B cell (primary cell): ENCODE measurements at regions not wholly inside any gene's neighbourhood (a gene's known extent, or its start where the extent isn't known, plus 50 kb on each side); places are given as distances from the start of the nearest gene placed in this dataset.
"Not testable (repeated sequence)": the region's sequence is repeated elsewhere in the genome, so short reads cannot be mapped to it uniquely, and the experiment has no call there.

ENCODE experiments used
- ATAC-seq: fragments of 200-7000 bp; cut with Tn5 transposase; one replicate; pipeline ENCODE4 v1.10.0; 2021; ENCODE audit warnings: low read depth, mild to moderate bottlenecking, moderate number of reproducible peaks, moderate library complexity
- CTCF ChIA-PET: fragments of 350-600 bp; sonication (Branson Sonifier 250); formaldehyde crosslinking; loops from one replicate; lab custom pipeline; 2021; ENCODE audit warnings: antibody characterized with exemption, inconsistent platforms; lab: Charles Lee
- POLR2A ChIA-PET: fragments of 350-600 bp; sonication (Branson Sonifier 250); formaldehyde crosslinking; loops from one replicate; lab custom pipeline; 2021; ENCODE audit warnings: antibody characterized with exemption; lab: Charles Lee
- DNase-seq: peaks from one replicate; pipeline ENCODE4 v3.0.0; 2013
- H2AFZ ChIP-seq: 2 replicates; pipeline ENCODE4 v1.6.1; 2012; ENCODE audit warnings: mild to moderate bottlenecking, low read depth, low read length; ENCODE audit not compliant: insufficient read depth, poor library complexity, severe bottlenecking
- H3K27ac ChIP-seq, 2 donors: 1 replicate in 1 of 2; 2 replicates in 1 of 2; pipeline ENCODE4 v1.5.1; 2012 to 2013; ENCODE audit warnings: low read length in 2 of 2, mild to moderate bottlenecking in 2 of 2, moderate library complexity in 1 of 2
- H3K27me3 ChIP-seq, 4 experiments: fragments of 200-600 bp in 1 of 4; sonication (generic) in 1 of 4; replicated peaks in 1 of 4; 1 replicate in 2 of 4; 2 replicates in 2 of 4; pipeline versions ENCODE4 v1.6.1 to v1.7.0; 2013 to 2016; ENCODE audit warnings: low read length in 3 of 4, mild to moderate bottlenecking in 2 of 4, mixed read lengths in 1 of 4, moderate library complexity in 1 of 4; ENCODE audit not compliant: insufficient read depth in 4 of 4, control insufficient read depth in 3 of 4; ENCODE audit errors: control extremely low read depth in 1 of 4
- H3K36me3 ChIP-seq, 2 experiments: replicated peaks in 1 of 2; 1 replicate in 1 of 2; 2 replicates in 1 of 2; pipeline versions ENCODE4 v1.6.1 to v1.7.1; 2013; ENCODE audit warnings: low read length in 1 of 2; ENCODE audit not compliant: insufficient read depth in 2 of 2, control insufficient read depth in 1 of 2; ENCODE audit errors: control extremely low read depth in 1 of 2, extremely low read depth in 1 of 2
- H3K4me1 ChIP-seq, 2 donors: fragments of 200-600 bp in 1 of 2; sonication (generic) in 1 of 2; 1 replicate in 1 of 2; 2 replicates in 1 of 2; pipeline versions ENCODE4 v1.5.1 to v1.6.1; 2013 to 2017; ENCODE audit warnings: low read length in 2 of 2; ENCODE audit not compliant: control insufficient read depth in 2 of 2, insufficient read depth in 2 of 2
- H3K4me2 ChIP-seq: replicated peaks from 2 replicates; pipeline ENCODE3; 2012; ENCODE audit warnings: mild to moderate bottlenecking, low read depth, low read length; ENCODE audit not compliant: poor library complexity, severe bottlenecking
- H3K4me3 ChIP-seq, 5 experiments: fragments of 200-600 bp in 1 of 5; sonication (generic) in 1 of 5; 1 replicate in 3 of 5; 2 replicates in 2 of 5; pipeline versions ENCODE4 v1.5.1 to v1.7.0; 2011 to 2016; ENCODE audit warnings: low read length in 4 of 5, mild to moderate bottlenecking in 4 of 5, low read depth in 2 of 5, control low read depth in 1 of 5, moderate library complexity in 1 of 5; ENCODE audit not compliant: insufficient read depth in 1 of 5; ENCODE audit errors: control extremely low read depth in 1 of 5, extremely low read depth in 1 of 5
- H3K79me2 ChIP-seq: fragments of 200-600 bp; sonication (generic); one replicate; pipeline ENCODE4 v1.6.0; 2016; ENCODE audit warnings: low read length; ENCODE audit not compliant: control insufficient read depth, insufficient read depth
- H3K9ac ChIP-seq: fragments of 200-600 bp; sonication (generic); 2 replicates; pipeline ENCODE4 v1.6.1; 2017; ENCODE audit warnings: mild to moderate bottlenecking, low read length, moderate library complexity
- H3K9me3 ChIP-seq, 3 donors: one replicate each; pipeline versions ENCODE4 v1.6.1 to v1.7.1; 2013; ENCODE audit warnings: low read length in 2 of 3; ENCODE audit not compliant: control insufficient read depth in 2 of 3, insufficient read depth in 1 of 3; ENCODE audit errors: control extremely low read depth in 1 of 3
- H4K20me1 ChIP-seq: 2 replicates; pipeline ENCODE4 v1.6.0; 2012; ENCODE audit warnings: mild to moderate bottlenecking, low read length; ENCODE audit not compliant: insufficient read depth, control insufficient read depth, poor library complexity, severe bottlenecking
- H3K27ac Mint-ChIP-seq: one replicate; pipeline ENCODE4 v1.8.0; 2021; ENCODE audit warnings: mixed read lengths
- H3K27me3 Mint-ChIP-seq: one replicate; pipeline ENCODE4 v1.8.0; 2021; ENCODE audit warnings: mixed read lengths
- H3K4me1 Mint-ChIP-seq: one replicate; pipeline ENCODE4 v1.8.0; 2021; ENCODE audit warnings: mixed read lengths
- H3K4me3 Mint-ChIP-seq: one replicate; pipeline ENCODE4 v1.8.0; 2021; ENCODE audit warnings: mixed read lengths
- H3K9me3 Mint-ChIP-seq: one replicate; pipeline ENCODE4 v1.8.0; 2022; ENCODE audit warnings: mixed read lengths; ENCODE audit not compliant: insufficient read depth
- EZH2 ChIP-seq: IDR thresholded peaks from 2 replicates; pipeline ENCODE4 v1.6.1; 2012; ENCODE audit warnings: borderline replicate concordance, low read depth, mild to moderate bottlenecking, moderate library complexity, low read length; ENCODE audit not compliant: insufficient read depth, poor library complexity, severe bottlenecking
- WGBS: methylation state at CpG from one replicate; pipeline ENCODE4 v1.1.5; 2013; ENCODE audit warnings: missing lambda C conversion rate; ENCODE audit not compliant: insufficient coverage; 5-methylcytosine and 5-hydroxymethylcytosine counted together
- intact Hi-C: fragments of 100-400 bp; cut with micrococcal nuclease; formaldehyde crosslinking; loops from one replicate; pipeline ENCODE4 v1.10.0; 2022
- TF ChIP-seq, protein P1 (sequence below): fragments of 200-600 bp; IDR thresholded peaks from one replicate; pipeline ENCODE4 v1.8.0; 2022; ENCODE audit warnings: antibody characterized with exemption, mild to moderate bottlenecking

GRCh38 chr18:40250236-40250635 lies 1704.8 kb upstream of the PIK3C3 start:
- no peak overlapping the region for H3K9ac ChIP-seq
- DNase-seq (no peak), ATAC-seq (no peak)
- no peaks in the 10 kb centered on the region for H3K36me3 ChIP-seq
- intact Hi-C loops: no loop called here
- Mint-ChIP-seq H3K27me3 (no peaks in the 10 kb centered on the region), H3K4me3 (no peak overlapping the region), H3K27ac (no peak overlapping the region), H3K9me3 (peaks cover 5% of the 10 kb centered on the region), H3K4me1 (no peaks in the 10 kb centered on the region)
- CTCF ChIA-PET: no interaction called here
- no peak overlapping the region for H2AFZ ChIP-seq
- no peak overlapping the region for H3K4me3 ChIP-seq
- H3K27me3 ChIP-seq: no peaks in the 10 kb centered on the region
- no peaks in the 10 kb centered on the region for H4K20me1 ChIP-seq
- POLR2A ChIA-PET: no interaction called here
- peaks cover 0 to 3% (median 0%) of the 10 kb centered on the region in 3 donors for H3K9me3 ChIP-seq
- no peak overlapping the region for H3K4me2 ChIP-seq
- H3K79me2 ChIP-seq: no peaks in the 10 kb centered on the region
- H3K4me1 ChIP-seq: no peaks in the 10 kb centered on the region
- 60% methylated on average over 1 of the region's 1 CpG for WGBS
- no peak overlapping the region for H3K27ac ChIP-seq
- no peak for TF ChIP-seq EZH2
- TF ChIP-seq, protein P1, sequence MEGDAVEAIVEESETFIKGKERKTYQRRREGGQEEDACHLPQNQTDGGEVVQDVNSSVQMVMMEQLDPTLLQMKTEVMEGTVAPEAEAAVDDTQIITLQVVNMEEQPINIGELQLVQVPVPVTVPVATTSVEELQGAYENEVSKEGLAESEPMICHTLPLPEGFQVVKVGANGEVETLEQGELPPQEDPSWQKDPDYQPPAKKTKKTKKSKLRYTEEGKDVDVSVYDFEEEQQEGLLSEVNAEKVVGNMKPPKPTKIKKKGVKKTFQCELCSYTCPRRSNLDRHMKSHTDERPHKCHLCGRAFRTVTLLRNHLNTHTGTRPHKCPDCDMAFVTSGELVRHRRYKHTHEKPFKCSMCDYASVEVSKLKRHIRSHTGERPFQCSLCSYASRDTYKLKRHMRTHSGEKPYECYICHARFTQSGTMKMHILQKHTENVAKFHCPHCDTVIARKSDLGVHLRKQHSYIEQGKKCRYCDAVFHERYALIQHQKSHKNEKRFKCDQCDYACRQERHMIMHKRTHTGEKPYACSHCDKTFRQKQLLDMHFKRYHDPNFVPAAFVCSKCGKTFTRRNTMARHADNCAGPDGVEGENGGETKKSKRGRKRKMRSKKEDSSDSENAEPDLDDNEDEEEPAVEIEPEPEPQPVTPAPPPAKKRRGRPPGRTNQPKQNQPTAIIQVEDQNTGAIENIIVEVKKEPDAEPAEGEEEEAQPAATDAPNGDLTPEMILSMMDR: no peak

GRCh38 chr18:40249390-40250080 lies 1705.5 kb upstream of the PIK3C3 start:
- no CpG with 5 or more reads among the region's 3 CpGs for WGBS
- H2AFZ ChIP-seq: no peak overlapping the region
- H3K27me3 Mint-ChIP-seq: no peaks in the 10 kb centered on the region
- intact Hi-C loops: no loop called here
- no peak for DNase-seq
- no peak overlapping the region for H3K4me3 ChIP-seq
- no peaks in the 10 kb centered on the region for H3K4me1 Mint-ChIP-seq
- H3K27ac Mint-ChIP-seq: no peak overlapping the region
- H3K36me3 ChIP-seq: no peaks in the 10 kb centered on the region
- CTCF ChIA-PET: no interaction called here
- H3K79me2 ChIP-seq: no peaks in the 10 kb centered on the region
- no peaks in the 10 kb centered on the region for H3K4me1 ChIP-seq
- no peaks in the 10 kb centered on the region for H3K27me3 ChIP-seq
- H3K9ac ChIP-seq: no peak overlapping the region
- peaks cover 0 to 3% (median 0%) of the 10 kb centered on the region in 3 donors for H3K9me3 ChIP-seq
- POLR2A ChIA-PET: no interaction called here
- H3K27ac ChIP-seq: no peak overlapping the region
- TF ChIP-seq, protein P1: no peak
- no peak for TF ChIP-seq EZH2
- H3K4me2 ChIP-seq: no peak overlapping the region
- no peaks in the 10 kb centered on the region for H4K20me1 ChIP-seq
- no peak for ATAC-seq
- H3K9me3 Mint-ChIP-seq: peaks cover 5% of the 10 kb centered on the region
- H3K4me3 Mint-ChIP-seq: no peak overlapping the region

- ATAC-seq, POLR2A ChIA-PET, H3K9me3 ChIP-seq, H3K36me3 ChIP-seq, H3K79me2 ChIP-seq, H4K20me1 ChIP-seq, H3K4me2 ChIP-seq, H3K4me3 ChIP-seq, H3K27me3 Mint-ChIP-seq, CTCF ChIA-PET, H3K27ac Mint-ChIP-seq, H3K9ac ChIP-seq, H3K9me3 Mint-ChIP-seq, intact Hi-C loops, H3K4me1 ChIP-seq, H3K27ac ChIP-seq, H3K4me3 Mint-ChIP-seq, H2AFZ ChIP-seq, DNase-seq, H3K27me3 ChIP-seq, H3K4me1 Mint-ChIP-seq: not testable (repeated sequence)
- WGBS: 42% methylated on average over 3 of the region's 5 CpGs
These were observed 1709.4 kb upstream of the PIK3C3 start for GRCh38 chr18:40245612-40246011.
